ENCODE measurements at regions not wholly inside any gene's neighbourhood (a gene's known extent, or its start where the extent isn't known, plus 50 kb on each side); places are given as distances from the start of the nearest gene placed in this dataset.

DNA sequence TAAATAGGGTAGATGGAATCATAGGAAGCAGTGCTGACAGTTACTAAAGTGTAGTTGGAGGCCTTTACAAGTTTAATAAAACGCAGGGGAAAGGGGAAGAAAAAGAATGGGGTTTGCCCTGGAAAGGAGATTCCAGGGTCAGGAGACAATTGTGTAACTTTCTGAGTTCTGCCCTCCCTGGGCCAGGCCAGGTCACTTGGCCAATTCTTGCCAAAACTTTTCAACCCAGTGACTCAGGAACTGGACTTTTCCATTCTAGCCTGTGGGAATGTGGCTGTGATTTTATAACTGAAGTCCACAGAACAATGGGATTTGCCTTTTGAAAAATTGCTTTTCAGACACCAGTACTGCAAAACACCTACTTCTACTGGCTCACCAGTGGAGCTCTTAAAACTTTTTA is 289.8 kb upstream of the ANKRD55 start:
- DNase-seq (no peak), ATAC-seq (ENCODE audit: low read depth in 2 of 2) (no peak)
- Mint-ChIP-seq H3K27ac (no peak overlapping the region), H3K36me3 (no peaks in the 10 kb centered on the region), H3K4me1 (peaks cover 3 to 22% (median 9%) of the 10 kb centered on the region in 4 donors), H3K9me3 (no peaks in the 10 kb centered on the region), H3K27me3 (no peaks in the 10 kb centered on the region), H3K4me3 (no peak overlapping the region)
- Histone ChIP-seq H3K9me3 (ENCODE audit: control insufficient read depth in 2 of 2, low read length in 2 of 2) (no peaks in the 10 kb centered on the region), H3K4me1 (ENCODE audit: control insufficient read depth, insufficient read depth, low read length, poor library complexity, severe bottlenecking) (no peaks in the 10 kb centered on the region), H3K27me3 (ENCODE audit: control insufficient read depth, insufficient read depth, low read length) (no peaks in the 10 kb centered on the region), H3K36me3 (ENCODE audit: control insufficient read depth, insufficient read depth, low read length) (no peaks in the 10 kb centered on the region), H3K27ac (ENCODE audit: insufficient read depth, low read length, poor library complexity, severe bottlenecking) (no peak overlapping the region), H3K4me3 (ENCODE audit: low read depth, low read length) (no peak overlapping the region)

- Mint-ChIP-seq H3K4me3 (no peak overlapping the region), H3K27ac (no peak overlapping the region), H3K36me3 (no peaks in the 10 kb centered on the region), H3K9me3 (no peaks in the 10 kb centered on the region), H3K4me1 (peaks cover 8 to 22% (median 12%) of the 10 kb centered on the region in 4 donors), H3K27me3 (no peaks in the 10 kb centered on the region)
- Histone ChIP-seq H3K27ac (ENCODE audit: insufficient read depth, low read length, poor library complexity, severe bottlenecking) (no peak overlapping the region), H3K4me3 (ENCODE audit: low read depth, low read length) (no peak overlapping the region), H3K27me3 (ENCODE audit: control insufficient read depth, insufficient read depth, low read length) (no peaks in the 10 kb centered on the region), H3K36me3 (ENCODE audit: control insufficient read depth, insufficient read depth, low read length) (no peaks in the 10 kb centered on the region), H3K9me3 (ENCODE audit: control insufficient read depth in 2 of 2, low read length in 2 of 2) (no peaks in the 10 kb centered on the region), H3K4me1 (ENCODE audit: control insufficient read depth, insufficient read depth, low read length, poor library complexity, severe bottlenecking) (peaks cover 5% of the 10 kb centered on the region)
- ATAC-seq (ENCODE audit: low read depth in 2 of 2) (no peak), DNase-seq (no peak)
These were observed 289.0 kb upstream of the ANKRD55 start for GRCh38 chr5:56522169-56522568.

DNA sequence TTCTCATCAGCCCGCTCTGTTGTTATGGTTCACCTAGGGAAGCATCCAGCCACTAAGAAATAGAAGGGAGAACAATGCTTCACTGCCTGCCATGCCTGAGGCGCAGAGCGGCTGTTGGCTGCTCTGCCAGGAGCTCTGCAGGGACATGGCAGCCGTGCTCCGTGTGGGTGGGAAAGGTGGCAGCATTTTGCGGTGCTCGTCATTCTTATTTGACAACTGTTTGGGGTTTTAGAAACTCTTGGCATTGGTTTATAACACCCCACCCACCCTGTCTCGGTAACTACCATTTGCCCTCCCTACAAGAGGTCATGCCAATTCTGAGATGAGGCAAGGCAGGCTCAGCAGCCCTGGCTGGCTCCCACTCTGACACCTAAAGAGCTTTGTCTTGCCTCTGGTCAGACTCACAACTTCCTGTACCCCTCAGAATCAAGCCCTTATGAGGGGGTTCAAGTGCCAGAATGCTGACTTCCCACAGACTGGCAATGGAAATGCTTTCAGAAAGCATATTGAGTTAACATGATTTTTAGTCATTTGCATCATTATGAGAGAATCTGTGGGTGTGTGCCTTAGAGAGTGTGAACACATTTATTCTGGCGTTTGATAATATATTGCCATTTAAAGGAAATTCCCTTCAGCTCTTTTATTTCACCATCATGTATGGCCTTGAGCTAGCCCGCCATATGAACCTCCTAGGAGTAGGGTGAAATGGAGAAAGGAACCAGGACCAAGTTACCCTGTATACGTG is 288.0 kb upstream of the ANKRD55 start:
- Histone ChIP-seq H3K36me3 (ENCODE audit: control insufficient read depth, insufficient read depth, low read length) (no peaks in the 10 kb centered on the region), H3K4me3 (ENCODE audit: low read depth, low read length) (no peak overlapping the region), H3K4me1 (ENCODE audit: control insufficient read depth, insufficient read depth, low read length, poor library complexity, severe bottlenecking) (peaks cover 15% of the 10 kb centered on the region), H3K27ac (ENCODE audit: insufficient read depth, low read length, poor library complexity, severe bottlenecking) (no peak overlapping the region), H3K27me3 (ENCODE audit: control insufficient read depth, insufficient read depth, low read length) (no peaks in the 10 kb centered on the region), H3K9me3 (ENCODE audit: control insufficient read depth in 2 of 2, low read length in 2 of 2) (no peaks in the 10 kb centered on the region)
- Mint-ChIP-seq H3K36me3 (no peaks in the 10 kb centered on the region), H3K4me1 (peaks cover 8 to 27% (median 14%) of the 10 kb centered on the region in 4 donors), H3K4me3 (no peak overlapping the region), H3K27ac (peak overlapping the region in 1 of 3 donors; percentile 64), H3K27me3 (no peaks in the 10 kb centered on the region), H3K9me3 (no peaks in the 10 kb centered on the region)
- ATAC-seq (ENCODE audit: low read depth in 2 of 2), result no peak
- no peak for DNase-seq

DNA sequence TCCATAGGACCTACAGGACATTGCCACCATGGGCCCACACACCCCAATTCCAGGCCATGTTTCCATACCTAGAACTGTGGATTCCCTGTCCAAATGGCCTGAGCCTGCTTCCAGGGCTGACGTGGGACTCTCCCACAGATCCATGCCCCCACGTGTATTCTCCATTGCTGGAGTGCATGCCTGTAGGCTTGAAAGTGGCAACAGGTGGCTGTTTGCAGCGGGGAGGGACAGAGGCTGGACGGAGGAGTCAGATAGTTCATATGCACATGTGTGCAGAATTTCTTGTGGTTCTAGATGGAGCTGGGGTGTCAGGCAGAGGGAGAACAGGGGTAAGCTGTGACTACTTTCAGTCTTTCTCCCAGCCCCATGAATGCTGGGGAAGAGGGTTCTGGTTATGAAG is 285.7 kb upstream of the ANKRD55 start:
- H3K4me1 Mint-ChIP-seq, result peaks cover 8 to 28% (median 18%) of the 10 kb centered on the region in 4 donors
- Histone ChIP-seq H3K4me1 (ENCODE audit: control insufficient read depth, insufficient read depth, low read length, poor library complexity, severe bottlenecking) (peaks cover 15% of the 10 kb centered on the region), H3K27me3 (ENCODE audit: control insufficient read depth, insufficient read depth, low read length) (no peaks in the 10 kb centered on the region), H3K4me3 (ENCODE audit: low read depth, low read length) (no peak overlapping the region), H3K36me3 (ENCODE audit: control insufficient read depth, insufficient read depth, low read length) (no peaks in the 10 kb centered on the region), H3K27ac (ENCODE audit: insufficient read depth, low read length, poor library complexity, severe bottlenecking) (no peak overlapping the region), H3K9me3 (ENCODE audit: control insufficient read depth in 2 of 2, low read length in 2 of 2) (no peaks in the 10 kb centered on the region)
- H3K27me3 Mint-ChIP-seq, result no peaks in the 10 kb centered on the region
- no peaks in the 10 kb centered on the region for H3K36me3 Mint-ChIP-seq
- H3K9me3 Mint-ChIP-seq, result no peaks in the 10 kb centered on the region
- ATAC-seq (ENCODE audit: low read depth in 2 of 2) (no peak), DNase-seq (no peak)
- H3K4me3 Mint-ChIP-seq, result peak overlapping the region in 1 of 4 donors; percentile 10
- H3K27ac Mint-ChIP-seq, result peak overlapping the region in 2 of 3 donors; percentile 72 to 73

DNA sequence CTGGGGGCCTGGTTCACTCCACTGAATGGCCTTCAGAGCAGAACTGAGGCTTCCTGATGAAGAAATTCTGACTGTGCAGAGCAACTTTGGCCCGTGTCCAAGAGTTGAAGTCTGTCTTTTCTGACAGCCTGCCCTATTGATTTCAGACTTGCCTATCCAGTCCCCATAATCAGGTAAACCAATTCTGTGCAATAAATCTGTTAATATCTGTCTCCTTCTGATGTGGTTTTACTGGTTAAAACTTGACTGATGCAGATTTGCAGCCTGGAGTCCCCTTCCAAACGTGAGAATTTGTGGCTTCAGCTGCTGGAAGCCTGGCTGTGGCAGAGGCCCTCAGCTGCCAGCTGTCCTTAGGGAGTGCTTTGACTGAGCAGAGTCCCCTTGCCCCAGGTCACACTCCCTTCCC is 283.9 kb upstream of the ANKRD55 start:
- peaks cover 8 to 33% (median 26%) of the 10 kb centered on the region in 4 donors for H3K4me1 Mint-ChIP-seq
- no peak overlapping the region for H3K4me3 Mint-ChIP-seq
- peak; percentile 28 to 31 for ATAC-seq (ENCODE audit: low read depth in 2 of 2)
- no peaks in the 10 kb centered on the region for H3K36me3 Mint-ChIP-seq
- no peak overlapping the region for H3K27ac ChIP-seq (ENCODE audit: insufficient read depth, low read length, poor library complexity, severe bottlenecking)
- H3K27me3 Mint-ChIP-seq, result no peaks in the 10 kb centered on the region
- H3K4me1 ChIP-seq (ENCODE audit: control insufficient read depth, insufficient read depth, low read length, poor library complexity, severe bottlenecking), result peaks cover 15% of the 10 kb centered on the region
- H3K4me3 ChIP-seq (ENCODE audit: low read depth, low read length), result no peak overlapping the region
- H3K27ac Mint-ChIP-seq, result peak overlapping the region; percentile 6 to 82 (median 34)
- no peaks in the 10 kb centered on the region for H3K36me3 ChIP-seq (ENCODE audit: control insufficient read depth, insufficient read depth, low read length)
- H3K27me3 ChIP-seq (ENCODE audit: control insufficient read depth, insufficient read depth, low read length), result no peaks in the 10 kb centered on the region
- H3K9me3 Mint-ChIP-seq, result no peaks in the 10 kb centered on the region
- H3K9me3 ChIP-seq (ENCODE audit: control insufficient read depth in 2 of 2, low read length in 2 of 2), result no peaks in the 10 kb centered on the region
- DNase-seq, result peak in 2 of 3 donors; percentile 16 to 19

DNA sequence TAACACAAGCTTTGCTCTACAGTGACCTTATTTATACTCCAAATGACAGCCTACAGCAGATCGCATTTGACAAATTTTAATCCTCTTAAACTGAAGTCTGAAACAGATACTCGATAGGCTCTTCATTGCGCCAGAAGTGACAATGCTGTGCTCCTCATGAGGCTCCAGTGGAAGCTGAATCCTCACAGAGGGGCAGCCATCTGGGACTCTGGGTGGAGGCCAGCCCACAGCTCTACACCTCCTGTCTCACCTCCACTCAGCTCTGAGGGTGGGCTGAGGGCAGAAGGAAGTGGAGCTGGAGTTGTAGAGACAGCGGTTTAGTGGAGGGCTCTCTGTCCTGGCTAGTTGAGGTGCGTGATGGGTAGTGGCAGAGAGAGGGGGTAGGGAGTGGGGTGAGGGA is 283.3 kb upstream of the ANKRD55 start:
- Histone ChIP-seq H3K4me3 (ENCODE audit: low read depth, low read length) (no peak overlapping the region), H3K9me3 (ENCODE audit: control insufficient read depth in 2 of 2, low read length in 2 of 2) (no peaks in the 10 kb centered on the region), H3K27me3 (ENCODE audit: control insufficient read depth, insufficient read depth, low read length) (no peaks in the 10 kb centered on the region), H3K4me1 (ENCODE audit: control insufficient read depth, insufficient read depth, low read length, poor library complexity, severe bottlenecking) (peaks cover 15% of the 10 kb centered on the region), H3K36me3 (ENCODE audit: control insufficient read depth, insufficient read depth, low read length) (no peaks in the 10 kb centered on the region), H3K27ac (ENCODE audit: insufficient read depth, low read length, poor library complexity, severe bottlenecking) (no peak overlapping the region)
- H3K36me3 Mint-ChIP-seq, result no peaks in the 10 kb centered on the region
- ATAC-seq (ENCODE audit: low read depth in 2 of 2) (no peak), DNase-seq (no peak)
- no peaks in the 10 kb centered on the region for H3K9me3 Mint-ChIP-seq
- peaks cover 8 to 33% (median 26%) of the 10 kb centered on the region in 4 donors for H3K4me1 Mint-ChIP-seq
- H3K27me3 Mint-ChIP-seq, result no peaks in the 10 kb centered on the region
- peak overlapping the region; percentile 34 to 76 (median 71) for H3K27ac Mint-ChIP-seq
- H3K4me3 Mint-ChIP-seq, result no peak overlapping the region

- no peaks in the 10 kb centered on the region for H3K9me3 Mint-ChIP-seq
- no peak for ATAC-seq (ENCODE audit: low read depth in 2 of 2)
- no peak for DNase-seq
- H3K27me3 Mint-ChIP-seq, result no peaks in the 10 kb centered on the region
- peaks cover 15% of the 10 kb centered on the region for H3K4me1 ChIP-seq (ENCODE audit: control insufficient read depth, insufficient read depth, low read length, poor library complexity, severe bottlenecking)
- no peaks in the 10 kb centered on the region for H3K27me3 ChIP-seq (ENCODE audit: control insufficient read depth, insufficient read depth, low read length)
- H3K9me3 ChIP-seq (ENCODE audit: control insufficient read depth in 2 of 2, low read length in 2 of 2), result no peaks in the 10 kb centered on the region
- H3K27ac Mint-ChIP-seq, result peak overlapping the region; percentile 1 to 34 (median 7)
- H3K4me3 Mint-ChIP-seq, result no peak overlapping the region
- H3K36me3 ChIP-seq (ENCODE audit: control insufficient read depth, insufficient read depth, low read length), result no peaks in the 10 kb centered on the region
- no peak overlapping the region for H3K4me3 ChIP-seq (ENCODE audit: low read depth, low read length)
- no peak overlapping the region for H3K27ac ChIP-seq (ENCODE audit: insufficient read depth, low read length, poor library complexity, severe bottlenecking)
- no peaks in the 10 kb centered on the region for H3K36me3 Mint-ChIP-seq
- peaks cover 8 to 33% (median 26%) of the 10 kb centered on the region in 4 donors for H3K4me1 Mint-ChIP-seq
These were observed 282.9 kb upstream of the ANKRD55 start for GRCh38 chr5:56516035-56516434.

- Mint-ChIP-seq H3K9me3 (no peaks in the 10 kb centered on the region), H3K27me3 (no peaks in the 10 kb centered on the region), H3K4me1 (peaks cover 8 to 33% (median 26%) of the 10 kb centered on the region in 4 donors), H3K4me3 (no peak overlapping the region), H3K36me3 (no peaks in the 10 kb centered on the region), H3K27ac (peak overlapping the region in 1 of 3 donors; percentile 63)
- no peak overlapping the region for H3K4me3 ChIP-seq (ENCODE audit: low read depth, low read length)
- H3K27ac ChIP-seq (ENCODE audit: insufficient read depth, low read length, poor library complexity, severe bottlenecking), result no peak overlapping the region
- ATAC-seq (ENCODE audit: low read depth in 2 of 2) (no peak), DNase-seq (no peak)
- no peaks in the 10 kb centered on the region for H3K9me3 ChIP-seq (ENCODE audit: control insufficient read depth in 2 of 2, low read length in 2 of 2)
- peaks cover 15% of the 10 kb centered on the region for H3K4me1 ChIP-seq (ENCODE audit: control insufficient read depth, insufficient read depth, low read length, poor library complexity, severe bottlenecking)
- no peaks in the 10 kb centered on the region for H3K27me3 ChIP-seq (ENCODE audit: control insufficient read depth, insufficient read depth, low read length)
- no peaks in the 10 kb centered on the region for H3K36me3 ChIP-seq (ENCODE audit: control insufficient read depth, insufficient read depth, low read length)
These were observed 281.9 kb upstream of the ANKRD55 start for GRCh38 chr5:56515011-56515410.

All from CD4-positive, CD25-positive, alpha-beta regulatory T cell (primary cell).